ENCODE measurements at regions not wholly inside any gene's neighbourhood (a gene's known extent, or its start where the extent isn't known, plus 50 kb on each side); places are given as distances from the start of the nearest gene placed in this dataset.

DNA sequence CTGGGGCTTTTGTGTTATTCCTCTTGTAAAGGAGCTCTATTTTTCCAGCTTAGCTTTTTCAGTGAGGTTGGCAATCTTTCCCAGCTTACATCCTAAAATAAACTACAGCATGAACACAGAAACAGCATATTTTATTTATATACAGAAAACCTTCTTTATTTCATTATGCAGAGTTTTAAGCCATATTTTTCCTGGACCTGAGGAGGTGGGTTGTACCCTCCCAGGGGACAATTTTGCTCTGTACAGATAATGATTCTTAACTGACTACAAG lies 341.2 kb upstream of the TYRP1 start:
- Mint-ChIP-seq H3K9me3 (peaks cover 5% of the 10 kb centered on the region), H3K4me1 (ENCODE audit: unreplicated experiment) (peaks cover 9% of the 10 kb centered on the region), H3K36me3 (no peaks in the 10 kb centered on the region), H3K27ac (no peak overlapping the region), H3K4me3 (no peak overlapping the region), H3K27me3 (no peaks in the 10 kb centered on the region)
- TF ChIP-seq, protein P1, sequence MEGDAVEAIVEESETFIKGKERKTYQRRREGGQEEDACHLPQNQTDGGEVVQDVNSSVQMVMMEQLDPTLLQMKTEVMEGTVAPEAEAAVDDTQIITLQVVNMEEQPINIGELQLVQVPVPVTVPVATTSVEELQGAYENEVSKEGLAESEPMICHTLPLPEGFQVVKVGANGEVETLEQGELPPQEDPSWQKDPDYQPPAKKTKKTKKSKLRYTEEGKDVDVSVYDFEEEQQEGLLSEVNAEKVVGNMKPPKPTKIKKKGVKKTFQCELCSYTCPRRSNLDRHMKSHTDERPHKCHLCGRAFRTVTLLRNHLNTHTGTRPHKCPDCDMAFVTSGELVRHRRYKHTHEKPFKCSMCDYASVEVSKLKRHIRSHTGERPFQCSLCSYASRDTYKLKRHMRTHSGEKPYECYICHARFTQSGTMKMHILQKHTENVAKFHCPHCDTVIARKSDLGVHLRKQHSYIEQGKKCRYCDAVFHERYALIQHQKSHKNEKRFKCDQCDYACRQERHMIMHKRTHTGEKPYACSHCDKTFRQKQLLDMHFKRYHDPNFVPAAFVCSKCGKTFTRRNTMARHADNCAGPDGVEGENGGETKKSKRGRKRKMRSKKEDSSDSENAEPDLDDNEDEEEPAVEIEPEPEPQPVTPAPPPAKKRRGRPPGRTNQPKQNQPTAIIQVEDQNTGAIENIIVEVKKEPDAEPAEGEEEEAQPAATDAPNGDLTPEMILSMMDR (conservative IDR thresholded peaks at IDR 0.05): no peak
- DNase-seq (ENCODE audit: extremely low spot score, unreplicated experiment): no peak

DNA sequence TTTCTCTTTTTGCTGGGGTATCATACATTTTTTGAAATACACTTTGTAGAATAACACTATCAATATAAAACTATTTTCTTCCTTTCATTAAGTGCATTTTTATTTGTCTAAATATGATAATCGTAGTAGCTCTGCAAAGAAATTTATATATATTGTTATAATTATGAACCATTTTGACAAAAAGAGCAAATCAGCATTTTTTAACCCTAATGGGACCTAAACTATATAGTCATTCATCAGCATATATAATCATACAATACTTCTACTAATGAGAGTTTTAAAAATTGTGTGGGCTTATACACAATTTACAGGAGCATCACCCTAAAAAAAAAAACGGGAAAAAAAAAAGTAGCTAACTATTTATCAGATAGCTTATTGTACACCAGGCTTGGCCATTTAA lies 329.7 kb upstream of the TYRP1 start:
- Mint-ChIP-seq H3K27ac (no peak overlapping the region), H3K36me3 (no peaks in the 10 kb centered on the region), H3K27me3 (no peaks in the 10 kb centered on the region), H3K4me1 (ENCODE audit: unreplicated experiment) (no peaks in the 10 kb centered on the region), H3K4me3 (no peak overlapping the region), H3K9me3 (no peaks in the 10 kb centered on the region)
- TF ChIP-seq, protein P1 (conservative IDR thresholded peaks at IDR 0.05): no peak
- DNase-seq (ENCODE audit: extremely low spot score, unreplicated experiment): no peak

DNA sequence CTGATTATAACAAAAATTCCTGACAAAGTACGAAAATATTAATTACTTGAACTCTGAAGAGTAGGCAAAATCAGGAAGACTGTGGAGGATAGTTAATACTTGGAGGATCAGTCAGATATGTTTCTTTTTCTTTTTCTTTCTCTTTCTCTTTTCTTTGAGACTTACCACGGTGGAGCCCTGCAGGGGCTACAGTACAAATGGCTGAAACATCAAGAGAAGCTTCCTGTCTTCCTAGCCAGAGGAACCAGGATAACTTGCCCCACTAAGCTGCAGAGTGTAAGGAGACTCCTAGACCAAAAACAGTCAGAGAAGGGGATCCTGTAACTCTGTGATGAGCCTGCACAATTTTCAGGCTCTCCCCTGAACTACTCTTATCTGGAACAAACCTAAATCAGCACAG lies 324.6 kb upstream of the TYRP1 start:
- H3K27ac Mint-ChIP-seq: no peak overlapping the region

DNA sequence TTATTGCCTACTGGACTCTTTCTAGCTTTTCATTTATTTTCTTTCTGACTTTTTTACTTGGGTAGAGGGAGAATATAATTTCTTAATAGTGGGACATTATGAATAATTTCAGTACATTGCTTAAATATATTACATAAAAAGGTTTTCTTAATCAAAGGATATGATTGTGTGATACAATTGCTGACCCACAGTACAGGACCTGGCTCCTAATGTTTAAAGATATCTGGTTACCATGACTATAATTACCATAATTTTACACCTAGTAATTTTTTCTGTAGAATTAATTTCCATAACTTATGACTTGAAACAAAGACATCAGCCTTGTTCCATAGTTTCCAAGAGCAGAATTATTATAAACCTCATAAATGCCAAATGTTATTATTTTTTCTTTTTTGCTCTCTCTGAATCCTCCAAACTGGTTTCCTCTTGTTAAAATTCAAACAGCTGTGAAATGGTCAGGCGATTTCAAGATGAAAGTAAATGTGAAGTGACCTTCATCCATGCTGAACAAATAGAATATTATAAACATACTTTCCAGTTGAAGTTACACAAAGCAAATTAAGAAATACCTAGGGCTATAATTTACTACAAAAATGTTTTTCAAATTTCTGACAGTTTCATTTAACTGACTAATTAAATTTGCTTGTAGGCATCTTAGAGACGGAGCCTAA lies 301.2 kb upstream of the TYRP1 start:
- Mint-ChIP-seq H3K9me3 (no peaks in the 10 kb centered on the region), H3K4me1 (ENCODE audit: unreplicated experiment) (no peaks in the 10 kb centered on the region), H3K4me3 (no peak overlapping the region), H3K27ac (no peak overlapping the region), H3K36me3 (no peaks in the 10 kb centered on the region), H3K27me3 (no peaks in the 10 kb centered on the region)
- DNase-seq (ENCODE audit: extremely low spot score, unreplicated experiment): no peak
- TF ChIP-seq, protein P1 (conservative IDR thresholded peaks at IDR 0.05): no peak

More for the DNA sequence above, 324.6 kb upstream of the TYRP1 start:
- no peaks in the 10 kb centered on the region for H3K9me3 Mint-ChIP-seq
- H3K27me3 Mint-ChIP-seq: no peaks in the 10 kb centered on the region
- no peak overlapping the region for H3K4me3 Mint-ChIP-seq
- no peaks in the 10 kb centered on the region for H3K36me3 Mint-ChIP-seq
- DNase-seq (ENCODE audit: extremely low spot score, unreplicated experiment): no peak
- TF ChIP-seq, protein P1 (conservative IDR thresholded peaks at IDR 0.05): no peak
- no peaks in the 10 kb centered on the region for H3K4me1 Mint-ChIP-seq (ENCODE audit: unreplicated experiment)

DNA sequence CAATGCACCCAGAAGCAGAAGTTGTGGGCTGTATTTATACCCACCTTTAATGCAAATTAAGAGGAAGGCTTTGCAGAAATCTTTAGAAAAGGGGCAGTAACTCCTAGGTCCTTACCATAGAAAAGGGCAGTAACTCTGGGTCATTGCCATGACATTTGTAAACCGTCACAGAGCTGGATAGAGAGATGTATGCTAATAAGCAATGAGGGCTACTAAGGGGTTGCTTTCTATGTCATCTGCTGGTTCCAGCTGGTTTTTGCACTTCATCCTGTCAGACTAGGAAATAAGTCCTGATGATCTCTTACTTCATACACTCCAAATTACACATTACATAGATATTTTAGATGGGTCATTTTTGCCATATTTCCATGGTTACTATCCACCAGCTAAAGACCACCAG lies 299.1 kb upstream of the TYRP1 start:
- Mint-ChIP-seq H3K27me3 (no peaks in the 10 kb centered on the region), H3K36me3 (no peaks in the 10 kb centered on the region), H3K4me1 (ENCODE audit: unreplicated experiment) (no peaks in the 10 kb centered on the region), H3K27ac (no peak overlapping the region), H3K9me3 (no peaks in the 10 kb centered on the region), H3K4me3 (no peak overlapping the region)
- no peak for DNase-seq (ENCODE audit: extremely low spot score, unreplicated experiment)
- TF ChIP-seq, protein P1 (conservative IDR thresholded peaks at IDR 0.05): no peak

DNA sequence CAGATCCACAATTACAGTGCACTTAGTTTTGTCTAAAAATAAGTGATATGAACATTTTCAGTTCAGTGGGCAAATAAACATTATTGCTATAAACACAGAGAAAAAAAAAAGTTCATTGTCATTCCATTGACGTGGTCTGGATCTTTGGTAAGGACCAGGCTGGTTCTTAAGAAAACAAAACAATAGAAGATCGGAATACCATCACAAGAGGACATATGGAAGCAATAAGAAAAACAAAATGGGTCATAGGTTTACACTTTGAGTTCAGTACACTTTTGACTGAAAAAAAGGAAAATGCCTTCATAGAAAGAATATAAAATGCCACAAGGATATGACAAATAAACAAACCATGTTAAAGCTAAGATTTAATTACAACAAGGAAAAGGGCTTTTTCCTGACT lies 289.5 kb upstream of the TYRP1 start:
- no peaks in the 10 kb centered on the region for H3K27me3 Mint-ChIP-seq
- no peak for DNase-seq (ENCODE audit: extremely low spot score, unreplicated experiment)
- no peaks in the 10 kb centered on the region for H3K9me3 Mint-ChIP-seq
- TF ChIP-seq, protein P1 (conservative IDR thresholded peaks at IDR 0.05): no peak
- H3K27ac Mint-ChIP-seq: no peak overlapping the region
- H3K4me3 Mint-ChIP-seq: no peak overlapping the region
- no peaks in the 10 kb centered on the region for H3K4me1 Mint-ChIP-seq (ENCODE audit: unreplicated experiment)
- H3K36me3 Mint-ChIP-seq: no peaks in the 10 kb centered on the region

Measured in type B pancreatic cell (in vitro differentiated cells).